ENCODE measurements at regions not wholly inside any gene's neighbourhood (a gene's known extent, or its start where the extent isn't known, plus 50 kb on each side); places are given as distances from the start of the nearest gene placed in this dataset.

DNA sequence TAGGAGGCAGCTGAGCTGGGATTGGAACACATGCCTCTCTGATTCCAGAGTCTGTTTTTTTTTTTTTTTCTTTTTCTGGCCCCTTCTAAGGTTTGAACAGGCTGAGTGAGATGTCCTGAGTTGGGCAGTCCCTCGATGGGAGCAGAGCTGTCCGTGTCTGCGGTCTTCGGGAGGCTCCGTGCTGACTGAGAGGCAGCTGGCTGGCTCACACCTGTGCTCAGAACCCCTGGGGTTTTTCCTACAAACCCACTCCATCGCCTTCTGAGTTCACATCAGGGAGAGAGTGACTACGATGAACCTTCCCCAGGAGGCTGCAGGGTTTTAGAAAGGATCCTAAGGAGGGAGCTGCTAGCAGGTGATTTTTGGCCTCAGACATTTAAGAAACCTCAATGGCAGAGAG lies 92.5 kb downstream of the IRF8 start:
- no peak for DNase-seq

DNA sequence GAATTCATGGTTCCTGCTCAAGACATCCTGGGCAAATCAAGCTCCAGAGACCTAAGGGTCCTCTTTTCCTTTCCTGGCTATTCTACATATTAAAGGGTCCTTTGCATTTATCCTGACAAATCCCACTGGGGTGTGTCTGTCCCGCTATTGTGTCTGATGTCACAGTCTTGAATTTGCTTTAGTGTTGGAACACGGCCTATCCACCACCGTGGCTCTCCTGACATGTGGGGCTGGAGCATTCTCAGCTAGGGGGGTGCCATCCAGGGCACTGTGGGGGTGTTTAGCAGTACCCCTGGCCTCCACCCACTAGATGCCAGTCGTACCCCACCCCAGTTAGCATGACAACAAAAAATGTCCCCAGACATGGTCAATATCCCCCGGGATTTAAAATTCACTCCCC lies 92.9 kb downstream of the IRF8 start:
- no peak for DNase-seq

DNA sequence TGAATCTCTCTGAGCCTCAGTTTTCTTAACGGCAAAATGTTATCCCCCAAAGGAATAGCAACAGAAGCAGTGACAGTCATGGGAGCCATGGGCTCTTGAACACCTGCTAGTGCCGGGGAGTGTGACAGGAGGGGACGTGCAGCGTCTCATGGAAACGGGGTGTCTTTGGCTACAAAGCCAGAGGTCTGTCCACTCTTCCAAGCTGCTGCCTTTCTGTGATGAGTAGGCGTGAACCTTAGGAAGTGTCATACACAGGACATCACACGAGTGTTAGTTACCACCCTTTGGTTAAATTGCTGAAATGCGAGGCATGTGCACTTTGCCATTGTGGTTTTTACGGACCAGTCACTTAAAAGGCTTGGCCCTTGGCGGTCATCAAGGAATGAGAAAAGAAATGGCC lies 93.4 kb downstream of the IRF8 start:
- DNase-seq, result no peak

DNA sequence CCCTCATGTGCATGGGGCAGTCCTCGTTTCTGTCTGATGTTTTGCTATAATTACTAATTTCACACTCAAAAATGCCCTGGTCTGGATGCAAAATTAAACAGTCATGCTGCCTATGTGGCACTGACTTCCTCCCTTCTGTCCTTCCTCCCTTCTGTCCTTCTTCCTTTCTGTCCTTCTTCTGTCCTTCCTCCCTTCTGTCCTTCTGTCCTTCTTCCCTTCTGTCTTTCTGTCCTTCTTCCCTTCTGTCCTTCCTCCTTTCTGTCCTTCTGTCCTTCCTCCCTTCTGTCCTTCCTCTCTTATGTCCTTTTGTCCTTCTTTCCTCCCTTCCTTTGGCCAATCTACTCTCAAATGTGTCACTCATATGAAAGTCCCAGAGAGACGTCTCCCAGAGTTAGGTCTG lies 93.8 kb downstream of the IRF8 start:
- DNase-seq, result no peak

DNA sequence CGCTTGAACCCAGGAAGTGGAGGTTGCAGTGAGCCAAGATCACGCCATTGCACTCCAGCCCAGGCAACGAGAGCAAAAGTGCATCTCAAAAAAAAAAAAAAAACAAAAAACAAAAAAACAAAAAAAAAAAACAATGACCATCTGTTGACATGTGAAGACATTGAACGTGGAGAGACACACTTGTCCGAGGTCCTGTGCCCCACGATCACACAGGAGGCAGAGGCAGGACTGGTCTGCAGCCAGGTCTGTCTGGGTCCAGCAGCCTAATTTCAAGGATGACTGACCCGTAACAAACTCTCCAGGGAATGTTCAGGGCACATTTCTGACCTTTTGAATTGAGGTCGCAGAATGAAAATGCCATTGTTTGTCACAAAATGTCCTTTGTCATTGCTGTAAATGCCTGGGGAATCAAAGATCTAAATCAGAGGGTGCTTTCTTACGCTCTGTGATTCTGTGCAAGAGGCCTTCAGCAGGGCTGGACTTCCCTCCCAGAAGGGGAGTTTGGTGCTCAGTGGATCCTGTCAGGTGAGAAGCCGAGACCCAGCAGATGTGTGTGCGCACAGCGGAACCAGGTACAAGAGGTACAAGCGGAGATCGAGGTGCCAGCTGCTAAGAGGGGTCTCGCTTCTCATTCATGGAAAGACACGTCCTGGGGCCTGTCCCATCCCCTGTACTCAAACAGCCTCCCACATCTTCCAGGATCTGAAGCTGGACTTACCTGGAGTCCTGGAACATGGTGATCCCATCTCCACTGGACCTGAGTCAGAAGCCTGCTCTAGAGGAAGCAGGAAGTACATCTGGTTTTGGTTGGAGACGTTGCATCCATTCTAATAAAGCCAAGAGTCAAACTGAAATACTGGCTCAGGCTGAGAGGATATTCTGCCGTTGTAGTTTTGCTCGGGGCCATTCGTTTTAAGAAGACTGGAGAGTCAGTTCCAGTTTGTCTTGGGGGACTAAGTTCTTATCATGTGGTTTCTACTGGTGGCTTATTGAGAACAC lies 95.8 kb downstream of the IRF8 start:
- DNase-seq, result no peak

DNA sequence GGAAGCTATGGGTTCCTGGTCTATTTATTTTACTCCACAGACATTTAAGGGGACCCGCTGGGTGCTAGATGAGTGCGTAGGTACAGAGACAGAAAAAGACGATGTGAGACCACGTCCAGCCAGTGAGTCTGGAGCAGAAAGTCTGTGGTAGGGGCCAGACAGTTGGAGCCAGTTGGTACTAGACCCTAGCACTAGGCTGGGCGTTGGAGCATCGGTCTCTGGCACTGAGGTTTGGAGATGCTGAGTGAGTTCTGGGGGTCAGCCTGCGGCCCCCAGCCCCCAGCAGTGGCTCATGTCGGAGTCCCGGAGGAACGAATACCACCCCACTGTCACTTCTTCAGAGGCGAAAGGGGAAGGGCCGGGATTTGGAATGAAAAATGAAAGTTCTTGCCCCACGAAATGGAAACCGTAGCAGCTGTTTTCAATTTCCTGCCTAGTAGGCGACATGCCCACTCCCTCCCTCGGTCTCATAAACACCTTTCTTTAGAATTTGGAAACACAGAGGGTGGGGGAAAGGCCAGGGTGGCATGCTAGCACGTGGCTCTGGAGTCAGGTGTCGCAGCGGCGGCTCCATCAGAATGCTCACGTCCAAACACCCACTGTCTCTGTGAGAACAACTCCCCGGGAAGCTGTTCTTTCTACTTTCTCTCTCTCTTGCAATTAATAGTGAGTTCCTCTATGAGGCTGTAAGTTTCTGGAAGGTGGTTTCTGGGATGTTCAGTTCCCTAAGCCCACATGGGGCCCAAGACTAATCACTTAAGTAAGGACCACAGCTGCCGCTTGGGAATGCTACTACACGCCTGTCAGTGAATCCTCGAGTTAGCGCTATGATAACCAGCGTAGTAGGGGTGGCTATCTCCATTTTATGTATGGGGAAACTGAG lies 96.8 kb downstream of the IRF8 start:
- no peak for DNase-seq

DNA sequence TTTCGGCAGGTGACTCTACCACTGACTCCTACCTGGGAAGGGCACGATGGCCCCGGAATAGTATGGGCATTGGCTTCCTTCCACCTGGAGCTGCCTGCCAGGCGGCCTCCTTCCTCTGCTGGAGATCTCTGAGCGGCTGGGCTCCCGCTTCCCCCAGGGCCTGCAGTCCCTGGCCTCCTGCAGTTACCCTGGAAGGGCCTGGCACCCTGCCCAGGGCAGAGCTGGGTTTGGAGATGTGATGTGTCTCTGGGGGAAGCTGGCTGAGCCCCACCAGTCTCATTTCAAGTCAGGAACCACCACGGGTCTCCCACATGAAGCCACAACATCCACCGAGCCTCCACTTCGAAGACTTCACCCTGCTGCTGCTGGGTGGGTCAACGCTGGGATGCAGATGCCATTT lies 97.9 kb downstream of the IRF8 start:
- no peak for DNase-seq

DNA sequence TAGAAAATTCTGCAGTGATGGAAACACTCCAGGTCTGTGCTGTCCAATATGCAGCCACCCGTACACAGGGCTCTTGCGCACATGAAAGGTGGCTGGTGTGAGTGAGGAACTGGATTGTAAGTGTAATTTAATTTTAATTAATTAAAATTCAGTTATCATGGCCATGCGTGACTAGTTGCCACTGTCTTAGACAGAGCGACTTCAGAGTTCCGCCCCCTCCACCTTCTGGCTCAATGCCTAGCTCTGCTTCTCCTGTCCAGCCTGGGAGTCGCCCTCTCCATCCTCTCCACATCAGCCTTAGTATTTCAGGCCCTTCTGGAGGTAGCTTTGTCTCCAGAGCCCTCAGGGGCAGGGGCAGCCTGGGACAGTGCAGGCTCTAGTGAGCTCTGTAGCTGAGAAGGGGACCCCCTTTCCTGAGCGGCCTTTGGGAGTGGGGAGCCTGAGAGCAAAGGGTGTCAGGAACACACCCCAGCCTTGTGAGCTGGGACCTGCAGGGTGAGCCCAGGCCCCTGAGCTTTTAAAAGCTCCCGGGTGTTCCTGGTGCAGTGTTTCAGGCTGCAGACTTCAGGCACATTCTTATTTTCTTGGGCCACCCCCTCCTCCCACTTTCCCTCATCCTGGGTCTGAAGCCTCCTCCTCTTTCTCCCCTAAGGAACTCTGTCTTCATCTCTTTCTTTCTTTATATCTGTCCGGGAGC lies 99.4 kb downstream of the IRF8 start:
- no peak for DNase-seq

DNA sequence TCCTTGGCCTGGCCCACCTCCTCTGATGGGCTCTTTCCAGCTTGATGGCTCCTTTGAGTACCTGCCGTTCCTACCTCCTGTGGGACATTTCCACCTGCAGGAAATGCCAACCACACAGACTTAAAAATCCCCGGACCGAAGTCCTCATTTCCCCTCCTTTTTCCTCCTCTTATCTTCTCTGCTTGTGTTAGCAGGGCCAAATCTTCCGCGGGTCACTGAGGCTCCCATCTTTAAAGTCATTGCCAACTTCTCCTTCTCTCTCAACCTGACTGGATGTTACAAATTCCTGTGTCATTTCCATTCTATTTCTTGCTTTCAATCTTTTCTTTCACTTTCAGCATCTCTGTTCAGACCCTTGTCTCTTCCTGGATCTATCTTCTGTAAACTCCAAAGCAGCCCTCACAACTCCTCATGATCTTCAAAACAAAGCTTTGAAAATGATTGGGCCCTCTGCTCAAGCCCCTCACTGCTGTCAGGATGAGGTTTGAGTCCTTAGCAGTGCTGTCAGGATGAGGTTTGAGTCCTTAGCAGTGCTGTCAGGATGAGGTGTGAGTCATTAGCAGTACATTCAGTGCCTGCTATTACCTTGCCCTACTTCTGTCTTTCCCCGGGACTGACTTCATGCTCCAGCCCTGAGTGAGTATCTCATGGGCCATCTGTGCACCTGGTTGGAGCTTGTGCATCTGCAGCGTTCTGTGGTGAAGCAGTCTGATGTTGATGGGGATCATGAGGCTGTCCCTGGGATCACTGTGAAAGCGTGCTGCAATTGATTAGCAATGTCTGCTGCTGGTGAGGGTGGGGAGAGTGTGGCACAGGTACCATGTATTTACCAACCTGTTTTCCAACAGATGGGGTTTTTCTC lies 100.1 kb downstream of the IRF8 start:
- DNase-seq, result no peak

DNA sequence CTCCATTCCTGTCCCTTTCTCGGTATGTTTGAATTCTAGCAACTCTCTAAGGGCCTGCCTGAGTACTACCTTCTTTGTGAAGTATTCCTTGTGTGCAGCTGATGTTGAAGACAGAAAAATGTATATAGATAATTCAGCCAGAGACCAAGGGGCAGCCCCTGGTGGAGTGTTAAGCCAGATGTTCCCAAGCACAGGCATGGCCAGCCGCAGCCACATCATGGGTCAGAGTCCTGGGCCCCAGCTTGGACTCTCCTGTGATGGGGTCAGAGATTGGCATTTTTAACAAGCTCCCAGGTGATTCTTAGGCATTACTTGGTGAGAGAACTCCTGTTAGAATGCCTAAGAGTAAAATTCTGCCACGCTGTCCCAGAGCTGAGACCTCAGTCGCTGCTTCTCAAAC lies 100.8 kb downstream of the IRF8 start:
- no peak for DNase-seq

DNA sequence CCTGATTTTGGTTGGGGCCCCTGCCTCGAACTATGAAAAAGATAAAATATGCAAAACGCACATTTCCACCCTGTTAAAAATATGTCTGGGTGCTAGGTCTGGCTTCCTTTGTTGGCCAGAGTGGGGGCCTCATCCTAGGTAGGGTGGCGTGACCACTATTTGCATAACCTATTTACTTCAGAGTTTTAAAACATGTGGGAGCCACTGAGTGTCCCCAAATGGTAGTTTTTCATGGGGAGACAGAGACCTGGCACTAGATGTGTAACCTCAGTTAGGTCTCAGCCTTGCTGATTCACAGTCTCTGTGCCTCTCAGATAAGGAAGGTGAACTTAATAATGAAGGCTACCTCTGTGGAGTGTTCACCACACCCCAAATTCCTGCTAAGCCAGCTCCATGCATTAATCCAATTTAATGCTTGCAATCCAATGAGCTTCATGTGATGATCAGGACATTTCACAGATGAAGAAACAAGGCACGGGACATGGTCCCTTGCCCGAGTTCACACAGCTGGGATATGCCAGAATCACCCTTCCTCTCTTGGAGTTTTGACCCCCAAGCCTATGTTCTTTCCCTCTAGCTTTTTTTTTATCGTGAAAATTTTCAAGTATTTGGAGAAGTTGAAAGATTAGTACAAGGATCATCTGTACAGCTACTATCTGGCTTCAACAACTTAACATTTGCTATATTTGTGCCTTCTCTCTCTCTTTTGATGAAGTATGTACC lies 103.4 kb downstream of the IRF8 start:
- no peak for DNase-seq

DNA sequence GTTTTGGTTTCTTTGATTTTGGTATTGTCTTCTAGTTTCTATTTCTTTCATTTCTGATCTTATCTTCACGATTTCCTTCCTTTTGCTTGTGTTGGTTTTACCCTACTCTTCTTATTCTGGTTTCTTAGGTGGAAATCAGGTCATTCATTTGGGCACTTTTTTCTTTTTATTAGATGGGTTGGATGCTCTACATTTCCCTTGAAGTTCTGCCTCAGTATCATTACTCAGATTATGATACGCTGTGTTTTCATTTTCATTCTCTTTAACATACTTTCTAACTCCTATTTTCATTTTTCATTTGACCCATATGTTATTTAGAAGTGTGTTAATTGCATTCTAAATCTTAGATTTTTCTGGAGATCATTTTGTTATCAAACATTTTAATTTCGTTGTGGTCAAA lies 108.6 kb downstream of the IRF8 start:
- no peak for DNase-seq

DNA sequence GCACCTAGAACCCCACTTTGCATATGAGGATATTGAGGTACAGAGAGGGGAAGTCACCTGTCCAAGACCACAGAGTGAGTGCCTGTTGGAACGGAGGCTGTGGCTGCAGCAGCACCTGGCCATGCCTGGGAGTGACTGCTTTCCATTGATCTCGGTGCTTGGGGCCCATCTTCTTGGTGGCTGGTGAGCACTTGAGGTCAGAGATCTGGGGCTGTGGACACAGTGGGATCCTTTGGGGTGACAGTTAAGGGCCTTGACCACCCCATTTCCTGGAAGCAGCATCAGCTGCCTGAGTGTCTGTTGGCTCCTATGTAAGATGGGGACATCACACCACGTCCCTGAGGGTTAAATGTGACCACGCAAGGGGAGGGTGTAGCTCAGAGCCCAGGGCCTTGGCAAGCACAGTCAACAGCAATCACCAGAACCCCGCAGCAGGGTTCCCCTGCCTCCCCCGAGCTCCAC lies 111.7 kb downstream of the IRF8 start:
- no peak for DNase-seq

DNA sequence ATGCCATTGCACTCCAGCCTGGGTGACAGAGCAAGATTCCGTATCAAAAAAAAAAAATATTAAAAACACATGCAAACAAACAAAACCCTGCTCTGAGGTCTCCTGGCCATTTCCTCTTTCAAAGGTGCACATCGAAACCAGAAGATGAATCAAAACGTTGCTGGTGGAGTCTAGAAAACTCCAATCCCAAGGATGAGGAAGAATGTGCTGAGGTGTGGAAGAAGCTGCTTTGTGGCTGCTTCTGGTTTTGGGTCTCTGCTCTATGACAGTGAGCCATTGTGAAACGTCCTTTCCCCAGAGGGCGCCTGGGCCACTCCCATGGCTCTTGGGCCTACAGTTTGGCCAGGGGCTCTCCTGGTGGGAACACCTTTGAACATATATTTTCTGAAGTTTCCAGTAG lies 112.6 kb downstream of the IRF8 start:
- no peak for DNase-seq

DNA sequence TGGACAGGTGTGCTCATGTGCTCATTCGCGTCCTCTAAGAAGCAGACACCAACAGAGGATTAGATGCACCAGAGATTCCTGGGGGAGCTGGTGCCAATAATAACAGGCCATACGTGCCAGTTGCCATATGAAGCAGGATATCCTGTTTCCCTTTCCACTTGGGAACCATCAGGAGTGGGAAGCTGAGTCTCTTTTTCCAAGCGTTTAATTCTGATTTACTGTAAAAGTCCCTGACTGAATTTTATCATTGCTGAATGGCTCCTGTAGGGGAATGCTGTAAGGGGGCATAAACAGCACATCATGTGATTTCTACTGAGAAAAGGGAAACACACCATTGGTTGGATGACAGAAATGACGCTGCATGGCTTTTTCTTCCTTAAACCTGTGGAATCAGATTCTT lies 113.3 kb downstream of the IRF8 start:
- DNase-seq, result no peak

DNA sequence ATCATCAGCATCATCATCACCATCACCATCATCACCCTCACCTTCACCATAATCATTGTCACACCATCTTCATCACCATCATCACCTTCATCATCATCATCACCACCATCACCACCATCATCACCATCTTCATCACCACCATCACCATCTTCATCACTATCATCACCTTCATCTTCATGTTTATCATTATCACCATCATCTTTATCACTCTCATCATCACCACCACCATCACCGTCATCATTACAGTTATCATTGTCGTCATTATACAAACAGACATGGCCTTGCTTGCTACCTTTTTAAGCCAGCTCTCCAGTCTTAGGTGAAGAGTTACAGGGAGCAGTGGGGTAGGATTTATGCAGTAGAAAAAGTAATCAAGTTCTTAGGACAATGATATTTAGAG lies 114.9 kb downstream of the IRF8 start:
- no peak for DNase-seq

DNA sequence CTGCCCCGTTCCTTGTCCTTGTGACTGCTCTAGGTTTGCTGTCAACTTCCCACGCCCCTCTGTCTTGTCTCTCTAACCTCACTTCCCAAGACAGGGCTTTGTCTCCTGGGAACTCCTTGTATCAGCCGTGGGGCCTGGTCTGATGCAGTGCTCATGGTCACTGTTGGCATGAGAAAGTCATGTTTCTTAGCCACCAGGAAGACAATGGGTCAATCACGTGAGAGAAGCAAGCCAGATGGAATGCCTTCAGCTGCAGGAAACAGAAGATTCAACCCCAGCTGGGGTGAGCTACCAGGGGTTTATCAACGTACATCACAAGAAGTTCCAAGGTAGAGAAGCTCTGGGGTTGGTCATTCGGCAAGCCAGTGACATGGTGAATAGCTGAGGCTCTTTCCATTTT lies 116.6 kb downstream of the IRF8 start:
- DNase-seq, result no peak

DNA sequence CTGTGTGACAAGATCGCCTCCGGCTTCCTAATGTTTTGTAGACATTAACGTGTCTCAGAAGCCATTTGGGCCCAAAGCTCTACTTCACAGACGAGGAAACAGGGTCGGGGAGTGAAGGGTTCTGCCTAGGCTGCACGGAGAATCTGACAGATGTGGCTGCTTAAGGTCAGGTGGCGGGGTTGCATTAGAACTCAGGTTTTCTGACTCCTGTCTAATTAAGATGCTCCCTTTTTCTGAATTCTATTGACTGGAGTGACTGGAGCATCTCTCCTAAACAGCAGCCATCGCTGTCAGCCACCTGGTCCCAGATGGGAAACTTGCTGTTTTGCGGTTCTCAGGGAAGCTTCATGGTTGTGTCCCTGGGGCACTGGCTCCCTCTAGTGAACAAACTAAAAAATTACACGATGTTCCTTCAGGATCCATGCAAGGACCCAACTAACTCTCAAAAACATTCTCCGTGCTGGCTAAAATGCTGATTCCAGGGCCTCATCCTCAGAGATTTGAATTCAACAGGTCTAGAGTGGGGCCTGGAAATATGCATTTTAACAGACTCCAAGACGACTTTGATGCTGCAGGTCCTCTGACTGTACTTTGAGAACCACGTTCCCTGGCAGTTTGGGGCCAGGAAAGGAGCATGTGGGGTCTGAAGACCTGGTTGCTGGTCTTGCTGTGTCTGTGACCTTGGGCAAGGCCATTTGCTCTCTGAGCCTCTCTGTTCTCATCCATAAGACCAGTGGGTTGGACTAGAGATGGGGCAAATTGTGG lies 117.4 kb downstream of the IRF8 start:
- peak; percentile 26 for DNase-seq

DNA sequence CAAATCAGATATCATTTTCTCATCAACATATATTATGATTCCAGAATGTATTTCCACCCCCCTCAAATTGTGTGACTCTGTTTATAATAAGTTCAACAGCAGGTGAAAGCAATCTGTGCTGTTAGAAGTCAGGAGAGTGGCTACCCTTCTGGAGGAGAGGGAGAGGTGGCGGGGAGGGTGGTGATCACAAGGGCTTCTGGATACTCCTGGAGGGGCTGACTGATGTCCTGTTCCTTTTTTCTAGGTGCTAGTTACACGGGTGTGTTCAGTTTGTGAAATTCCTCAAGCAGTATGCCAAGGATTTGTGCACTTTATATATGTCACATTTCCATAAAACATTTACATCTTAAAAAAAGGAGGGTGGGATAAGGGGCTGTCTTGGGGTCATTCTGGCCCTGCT lies 119.1 kb downstream of the IRF8 start:
- DNase-seq, result no peak

DNA sequence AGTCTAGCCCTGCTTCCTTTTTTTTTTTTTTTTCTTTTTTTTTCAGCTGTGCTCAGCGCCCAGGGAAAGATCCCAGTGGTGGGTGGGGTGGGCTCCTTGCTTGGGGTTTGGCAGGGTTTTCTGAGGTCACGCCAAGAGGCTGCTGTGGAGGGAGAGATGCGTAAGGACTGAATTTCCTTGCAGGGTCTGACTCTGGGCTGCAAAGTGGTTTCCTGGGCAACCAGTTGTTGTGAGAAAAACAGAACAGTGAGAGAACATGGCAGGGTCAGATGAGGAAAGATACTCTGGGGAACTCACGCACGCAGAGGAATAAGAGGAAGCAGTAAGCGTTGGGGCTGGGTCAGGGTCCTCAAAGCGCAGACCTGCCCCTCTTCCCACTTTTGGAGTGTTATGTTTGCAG lies 119.5 kb downstream of the IRF8 start:
- no peak for DNase-seq

DNA sequence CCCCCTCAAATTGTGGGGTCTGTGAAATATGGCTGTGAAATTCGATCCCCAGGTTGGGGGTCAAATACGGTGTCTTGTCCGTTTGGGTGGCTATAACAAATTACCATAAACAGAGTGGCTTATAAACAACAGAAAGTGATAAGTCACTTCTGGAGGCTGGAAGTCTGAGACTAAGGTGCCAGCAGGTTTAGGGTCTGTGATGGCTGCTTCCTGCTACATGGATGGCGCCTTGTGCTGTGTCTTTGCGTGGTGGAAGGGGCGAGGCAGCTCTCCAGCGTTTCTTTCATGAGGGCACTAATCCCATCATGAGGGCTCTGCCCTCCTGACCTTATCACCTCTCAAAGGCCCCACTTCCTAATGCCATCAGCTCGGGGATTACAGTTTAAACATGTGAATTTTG lies 120.0 kb downstream of the IRF8 start:
- DNase-seq, result no peak
